A673 (cell line): ENCODE measurements at regions not wholly inside any gene's neighbourhood (a gene's known extent, or its start where the extent isn't known, plus 50 kb on each side); places are given as distances from the start of the nearest gene placed in this dataset.

Experiments
- BruUV-seq: library from RNA; stranded (reverse); fragments of 400-500 nt; replicated peaks from 2 replicates; lab custom pipeline; 2021; lab: Mats Ljungman, UMichigan
- CTCF ChIA-PET: fragments of 300-600 bp; sonication (Branson Sonifier 250); formaldehyde crosslinking; loops from one replicate; lab custom pipeline; 2022; ENCODE audit warnings: antibody characterized with exemption; lab: Charles Lee
- POLR2A ChIA-PET: fragments of 300-600 bp; sonication (Branson Sonifier 250); formaldehyde crosslinking; loops from one replicate; lab custom pipeline; 2022; ENCODE audit warnings: antibody characterized with exemption; ENCODE audit not compliant: low non-redundant PET; lab: Charles Lee
- DNase-seq: peaks from one replicate; pipeline ENCODE4 v3.0.0-alpha.2; 2015; ENCODE audit warnings: low spot score
- H3K27ac ChIP-seq: fragments of 200-600 bp; sonication (generic); 2 replicates; pipeline ENCODE4 v1.5.1; 2016; ENCODE audit warnings: mixed run types, low read depth, mild to moderate bottlenecking, mixed read lengths, antibody characterized with exemption, low read length; ENCODE audit not compliant: poor library complexity, severe bottlenecking
- H3K27me3 ChIP-seq: fragments of 200-600 bp; sonication (generic); replicated peaks from 2 replicates; pipeline ENCODE4 v1.6.1; 2017; ENCODE audit warnings: mixed run types, low read depth, mild to moderate bottlenecking, mixed read lengths, antibody characterized with exemption, low read length; ENCODE audit not compliant: insufficient read depth, poor library complexity
- H3K36me3 ChIP-seq: fragments of 200-600 bp; sonication (generic); 2 replicates; pipeline ENCODE4 v1.6.1; 2016; ENCODE audit warnings: mixed run types, mild to moderate bottlenecking, mixed read lengths, antibody characterized with exemption, low read length; ENCODE audit not compliant: insufficient read depth, poor library complexity, severe bottlenecking
- H3K4me1 ChIP-seq: fragments of 200-600 bp; sonication (generic); 2 replicates; pipeline ENCODE4 v1.6.1; 2017; ENCODE audit warnings: mixed run types, mild to moderate bottlenecking, mixed read lengths, antibody characterized with exemption, low read length; ENCODE audit not compliant: insufficient read depth, poor library complexity, severe bottlenecking
- H3K4me3 ChIP-seq: fragments of 200-600 bp; sonication (generic); 2 replicates; pipeline ENCODE4 v1.5.1; 2016; ENCODE audit warnings: low read depth, mixed run types, mild to moderate bottlenecking, mixed read lengths, low read length; ENCODE audit not compliant: poor library complexity, severe bottlenecking
- H3K9me3 ChIP-seq: fragments of 200-600 bp; sonication (generic); 2 replicates; pipeline ENCODE4 v1.6.1; 2016; ENCODE audit warnings: mixed run types, low read depth, mild to moderate bottlenecking, mixed read lengths, antibody characterized with exemption, low read length; ENCODE audit not compliant: poor library complexity, severe bottlenecking
- EZH2 ChIP-seq: fragments of 200-600 bp; sonication (generic); IDR thresholded peaks from 2 replicates; pipeline ENCODE4 v1.6.1; 2017; ENCODE audit warnings: borderline replicate concordance, low read depth, mild to moderate bottlenecking, mixed read lengths, antibody characterized with exemption, low read length; ENCODE audit not compliant: poor library complexity, severe bottlenecking
- intact Hi-C: fragments of 100-400 bp; cut with micrococcal nuclease; formaldehyde crosslinking; loops from one replicate; pipeline ENCODE4 v1.10.0; 2022; ENCODE audit not compliant: unreplicated experiment
- TF ChIP-seq, protein P1 (sequence below): fragments of 300-800, 200-600 bp; sonication (generic); conservative IDR thresholded peaks from 2 replicates; pipeline ENCODE4 v1.5.1; 2017; ENCODE audit warnings: low read depth, mild to moderate bottlenecking, antibody characterized with exemption, low read length, moderate library complexity, mixed read lengths

GRCh38 chr6:18049646-18050045 is 62.2 kb upstream of the KIF13A start:
- intact Hi-C loops = no loop called here
- TF ChIP-seq EZH2 = no peak
- TF ChIP-seq, protein P1, sequence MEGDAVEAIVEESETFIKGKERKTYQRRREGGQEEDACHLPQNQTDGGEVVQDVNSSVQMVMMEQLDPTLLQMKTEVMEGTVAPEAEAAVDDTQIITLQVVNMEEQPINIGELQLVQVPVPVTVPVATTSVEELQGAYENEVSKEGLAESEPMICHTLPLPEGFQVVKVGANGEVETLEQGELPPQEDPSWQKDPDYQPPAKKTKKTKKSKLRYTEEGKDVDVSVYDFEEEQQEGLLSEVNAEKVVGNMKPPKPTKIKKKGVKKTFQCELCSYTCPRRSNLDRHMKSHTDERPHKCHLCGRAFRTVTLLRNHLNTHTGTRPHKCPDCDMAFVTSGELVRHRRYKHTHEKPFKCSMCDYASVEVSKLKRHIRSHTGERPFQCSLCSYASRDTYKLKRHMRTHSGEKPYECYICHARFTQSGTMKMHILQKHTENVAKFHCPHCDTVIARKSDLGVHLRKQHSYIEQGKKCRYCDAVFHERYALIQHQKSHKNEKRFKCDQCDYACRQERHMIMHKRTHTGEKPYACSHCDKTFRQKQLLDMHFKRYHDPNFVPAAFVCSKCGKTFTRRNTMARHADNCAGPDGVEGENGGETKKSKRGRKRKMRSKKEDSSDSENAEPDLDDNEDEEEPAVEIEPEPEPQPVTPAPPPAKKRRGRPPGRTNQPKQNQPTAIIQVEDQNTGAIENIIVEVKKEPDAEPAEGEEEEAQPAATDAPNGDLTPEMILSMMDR = no peak
- Histone ChIP-seq H3K4me3 (no peak overlapping the region), H3K36me3 (no peaks in the 10 kb centered on the region), H3K4me1 (no peaks in the 10 kb centered on the region), H3K27me3 (no peaks in the 10 kb centered on the region), H3K9me3 (no peaks in the 10 kb centered on the region), H3K27ac (no peak overlapping the region)
- POLR2A ChIA-PET = no interaction called here
- CTCF ChIA-PET = no interaction called here
- DNase-seq = no peak
- no TSS peak for BruUV-seq

DNA sequence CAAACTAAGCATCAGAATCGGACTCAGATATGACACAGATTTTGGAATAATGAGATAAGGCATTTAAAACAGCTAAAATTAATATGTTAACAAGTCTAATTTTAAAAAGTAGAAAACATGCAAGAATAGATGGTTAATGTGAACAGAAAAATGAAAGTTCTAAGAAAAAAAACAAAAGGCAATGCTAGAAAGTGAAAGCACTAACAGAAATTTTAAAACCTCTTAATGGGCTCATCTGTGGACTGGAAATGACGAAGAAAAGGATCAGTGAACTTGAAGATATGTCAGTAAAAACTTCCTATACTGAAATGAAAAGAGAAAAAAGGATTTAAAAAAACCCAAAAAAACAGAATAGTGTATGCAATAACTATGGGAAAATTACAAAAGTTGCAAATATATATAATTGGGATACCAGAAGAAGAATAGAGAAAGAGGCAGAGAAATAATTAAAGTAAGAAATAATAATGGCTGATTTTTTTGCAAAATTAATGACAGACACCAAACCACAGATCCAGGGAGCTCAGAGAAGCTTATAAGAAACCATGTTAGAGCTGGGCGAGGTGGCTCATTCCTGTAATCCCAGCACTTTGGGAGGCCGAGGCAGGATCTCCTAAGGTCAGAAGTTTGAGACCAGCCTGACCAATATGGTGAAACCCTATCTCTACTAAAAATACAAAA is 61.7 kb upstream of the KIF13A start:
- H3K27me3 ChIP-seq = no peaks in the 10 kb centered on the region
- POLR2A ChIA-PET = no interaction called here
- no TSS peak for BruUV-seq
- H3K4me3 ChIP-seq = no peak overlapping the region
- no peak overlapping the region for H3K27ac ChIP-seq
- no peak for TF ChIP-seq EZH2
- TF ChIP-seq, protein P1 = no peak
- no peaks in the 10 kb centered on the region for H3K36me3 ChIP-seq
- no peak for DNase-seq
- CTCF ChIA-PET = no interaction called here
- intact Hi-C loops = no loop called here
- no peaks in the 10 kb centered on the region for H3K9me3 ChIP-seq
- H3K4me1 ChIP-seq = no peaks in the 10 kb centered on the region

DNA sequence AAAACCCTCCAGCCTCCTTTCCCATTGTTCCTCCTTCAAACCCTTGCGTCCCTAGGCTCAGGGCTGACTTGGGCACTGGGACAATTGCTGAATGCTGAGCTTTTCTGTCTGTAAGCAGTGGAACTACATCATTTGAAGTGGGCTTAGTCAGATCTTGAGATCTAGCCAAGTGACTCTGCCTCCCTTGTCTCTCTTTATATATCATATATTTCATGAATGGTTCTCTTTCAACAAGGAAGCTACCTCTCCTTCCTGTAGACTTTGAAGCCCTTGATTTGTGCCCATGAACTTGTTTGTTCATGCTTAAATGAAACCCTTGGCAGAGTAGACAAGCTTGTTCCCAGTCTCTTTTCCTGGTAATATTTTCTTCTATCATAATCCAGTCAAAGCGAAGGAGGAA is 60.0 kb upstream of the KIF13A start:
- H3K4me3 ChIP-seq = no peak overlapping the region
- no peak overlapping the region for H3K27ac ChIP-seq
- H3K27me3 ChIP-seq = no peaks in the 10 kb centered on the region
- no peaks in the 10 kb centered on the region for H3K4me1 ChIP-seq
- CTCF ChIA-PET = no interaction called here
- no peak for DNase-seq
- no peaks in the 10 kb centered on the region for H3K36me3 ChIP-seq
- no peaks in the 10 kb centered on the region for H3K9me3 ChIP-seq
- BruUV-seq = no TSS peak
- no peak for TF ChIP-seq EZH2
- TF ChIP-seq, protein P1 = no peak
- POLR2A ChIA-PET = no interaction called here
- intact Hi-C loops = no loop called here
